ENCODE measurements at regions not wholly inside any gene's neighbourhood (a gene's known extent, or its start where the extent isn't known, plus 50 kb on each side); places are given as distances from the start of the nearest gene placed in this dataset.
"Not testable (repeated sequence)": the region's sequence is repeated elsewhere in the genome, so short reads cannot be mapped to it uniquely, and the experiment has no call there.

DNA sequence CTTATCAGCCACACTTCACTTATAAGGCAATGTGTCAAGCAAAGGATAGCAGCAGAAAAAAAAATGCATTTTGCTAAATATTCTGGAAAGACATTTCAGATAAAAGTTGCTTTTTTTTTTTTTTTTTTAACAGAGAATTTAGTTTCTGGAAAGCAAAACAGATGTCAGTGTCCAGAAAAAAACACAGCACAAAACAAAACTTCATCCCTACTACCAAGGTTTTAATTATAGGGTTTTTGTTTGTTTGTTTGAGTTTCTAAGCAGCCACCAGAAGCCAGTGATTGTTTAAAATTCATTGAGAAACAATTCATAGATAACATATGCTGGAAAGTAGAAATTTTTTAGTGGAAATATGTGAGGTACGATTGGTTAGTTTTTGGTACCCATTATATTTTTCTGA is 1202.7 kb downstream of the OTOL1 start:
- DNase-seq, result no peak

DNA sequence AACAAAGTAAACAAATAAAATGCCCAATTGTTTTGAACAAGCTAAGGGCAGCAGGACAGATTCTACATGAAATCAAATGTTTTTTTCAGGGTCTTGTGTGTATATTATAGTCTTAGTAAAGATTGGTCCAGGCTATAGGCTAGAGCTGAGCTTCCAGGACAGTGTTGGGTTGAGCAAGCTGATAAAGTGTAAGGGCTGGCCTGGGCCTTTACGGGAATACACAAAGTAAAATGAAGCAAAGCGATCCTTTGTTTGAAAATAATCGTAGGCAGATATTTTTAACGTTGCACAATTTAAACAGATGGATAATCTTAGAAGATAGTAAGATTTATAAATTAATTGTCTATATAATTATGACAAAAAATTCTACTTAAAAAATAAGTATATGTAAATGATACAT is 1204.6 kb downstream of the OTOL1 start:
- no peak for DNase-seq

DNA sequence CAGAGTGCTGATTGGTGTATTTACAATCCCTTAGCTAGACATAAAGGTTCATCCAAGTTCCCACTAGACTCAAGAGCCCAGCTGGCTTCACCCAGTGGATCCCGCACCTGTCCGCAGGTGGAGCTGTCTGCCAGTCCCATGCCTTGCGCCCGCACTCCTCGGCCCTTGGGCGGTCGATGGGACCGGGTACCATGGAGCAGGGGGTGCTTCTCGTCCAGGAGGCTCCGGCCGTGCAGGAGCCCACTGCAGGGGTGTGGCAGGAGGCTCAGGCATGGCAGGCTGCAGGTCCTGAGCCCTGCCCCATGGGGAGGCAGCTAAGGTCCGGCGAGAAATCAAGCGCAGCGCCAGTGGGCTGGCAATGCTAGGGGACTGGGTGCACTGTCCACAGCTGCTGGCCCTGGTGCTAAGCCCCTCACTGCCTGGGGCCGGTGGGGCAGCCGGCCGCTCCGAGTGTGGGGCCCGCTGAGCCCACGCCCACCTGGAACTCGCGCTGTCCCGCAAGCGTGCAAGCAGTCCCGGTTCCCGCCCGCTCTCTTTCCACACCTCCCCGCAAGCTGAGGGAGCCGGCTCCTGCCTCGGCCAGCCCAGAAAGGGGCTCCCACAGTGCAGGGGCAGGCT is 1206.3 kb downstream of the OTOL1 start:
- DNase-seq, result no peak

DNA sequence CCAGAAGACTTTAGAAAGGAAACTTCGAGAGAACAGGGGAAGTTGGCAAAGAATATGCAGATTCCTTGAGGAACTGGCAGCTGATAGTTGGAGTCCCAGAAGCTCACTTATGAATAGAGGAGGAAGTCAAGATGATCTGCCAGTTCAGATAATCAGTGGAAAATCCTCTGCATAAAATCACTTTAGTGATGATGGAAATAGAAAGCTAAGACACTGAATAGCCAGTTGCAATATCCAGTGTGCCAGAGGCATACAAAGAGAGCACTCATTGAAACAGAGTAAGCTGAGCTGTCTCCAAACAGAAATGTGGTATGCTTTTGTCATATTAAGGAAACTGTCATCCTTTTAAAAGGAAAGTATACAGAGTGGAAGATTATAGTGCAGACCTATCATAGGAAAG is 1207.6 kb downstream of the OTOL1 start:
- no peak for DNase-seq

DNA sequence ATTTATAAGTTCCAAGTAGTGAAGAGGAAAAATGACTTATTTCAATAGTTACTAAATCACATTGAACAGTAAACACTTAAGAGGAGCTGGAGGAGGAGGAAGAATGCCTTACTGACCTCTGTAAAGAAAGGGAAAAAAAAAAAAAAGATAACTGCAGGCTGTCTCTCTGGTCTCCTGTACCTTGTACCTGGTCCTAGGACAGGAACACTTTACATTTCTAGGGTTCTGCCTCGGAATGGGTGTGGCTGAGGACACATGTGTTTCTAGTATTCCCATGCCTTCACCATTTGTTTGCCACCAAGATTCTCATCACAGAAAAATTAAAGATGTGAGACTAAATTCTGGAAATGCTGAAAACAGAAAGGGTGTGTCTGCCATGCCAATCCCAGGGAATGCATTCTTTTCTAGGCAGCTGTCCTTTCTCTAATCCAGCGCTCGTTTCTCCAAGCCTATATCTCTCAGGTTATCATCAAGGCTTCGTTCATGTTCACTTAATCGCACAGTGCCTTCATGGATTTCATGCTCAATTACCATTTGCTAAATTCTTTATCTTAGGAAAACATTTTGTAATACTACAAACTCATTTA is 1208.3 kb downstream of the OTOL1 start:
- no peak for DNase-seq

DNA sequence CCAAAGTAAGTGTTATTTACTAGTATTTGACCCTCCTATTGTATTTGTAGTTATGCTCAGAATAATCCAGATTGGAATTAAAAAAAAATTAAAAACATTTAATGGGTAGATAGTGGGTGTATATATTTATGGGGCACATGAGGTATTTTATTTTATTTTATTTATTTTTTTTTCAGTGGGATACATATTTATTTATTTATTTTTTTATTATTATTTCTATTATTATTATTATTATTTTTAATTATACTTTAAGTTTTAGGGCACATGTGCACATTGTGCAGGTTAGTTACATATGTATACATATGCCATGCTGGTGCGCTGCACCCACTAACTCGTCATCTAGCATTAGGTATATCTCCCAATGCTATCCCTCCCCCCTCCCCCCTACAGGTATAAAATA is 1211.8 kb downstream of the OTOL1 start:
- DNase-seq, result not testable (repeated sequence)

DNA sequence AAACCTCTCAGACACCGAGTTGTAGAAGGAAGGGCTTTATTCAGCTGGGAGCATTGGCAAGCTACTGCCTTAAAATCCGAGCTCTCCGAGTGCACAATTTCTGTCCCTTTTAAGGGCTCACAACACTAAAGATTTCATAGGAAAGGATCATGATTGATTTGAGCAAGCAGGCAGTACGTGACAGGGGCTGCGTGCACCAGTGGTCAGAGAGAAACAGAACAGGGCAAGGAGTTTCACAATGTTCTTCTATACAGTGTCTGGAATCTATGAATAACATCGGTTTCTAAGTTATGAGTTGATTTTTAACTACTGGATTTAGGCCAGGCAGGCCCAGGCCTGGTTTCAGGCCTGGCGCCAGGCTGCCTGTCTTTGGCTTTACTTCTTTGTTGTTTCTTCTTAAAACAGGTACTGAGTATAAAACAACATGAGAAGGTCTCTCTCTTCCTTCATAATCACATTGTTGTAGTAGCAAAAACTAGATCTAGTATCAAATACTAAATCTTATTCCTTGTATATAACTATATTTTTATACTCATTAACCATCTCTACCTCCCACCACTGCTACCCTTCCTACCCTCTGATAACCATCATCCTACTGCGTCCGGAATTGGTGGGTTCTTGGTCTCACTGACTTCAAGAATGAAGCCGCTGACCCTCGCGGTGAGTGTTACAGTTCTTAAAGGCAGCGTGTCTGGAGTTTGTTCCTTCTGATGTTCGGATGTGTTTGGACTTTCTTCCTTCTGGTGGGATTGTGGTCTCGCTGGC is 1212.5 kb downstream of the OTOL1 start:
- not testable (repeated sequence) for DNase-seq

DNA sequence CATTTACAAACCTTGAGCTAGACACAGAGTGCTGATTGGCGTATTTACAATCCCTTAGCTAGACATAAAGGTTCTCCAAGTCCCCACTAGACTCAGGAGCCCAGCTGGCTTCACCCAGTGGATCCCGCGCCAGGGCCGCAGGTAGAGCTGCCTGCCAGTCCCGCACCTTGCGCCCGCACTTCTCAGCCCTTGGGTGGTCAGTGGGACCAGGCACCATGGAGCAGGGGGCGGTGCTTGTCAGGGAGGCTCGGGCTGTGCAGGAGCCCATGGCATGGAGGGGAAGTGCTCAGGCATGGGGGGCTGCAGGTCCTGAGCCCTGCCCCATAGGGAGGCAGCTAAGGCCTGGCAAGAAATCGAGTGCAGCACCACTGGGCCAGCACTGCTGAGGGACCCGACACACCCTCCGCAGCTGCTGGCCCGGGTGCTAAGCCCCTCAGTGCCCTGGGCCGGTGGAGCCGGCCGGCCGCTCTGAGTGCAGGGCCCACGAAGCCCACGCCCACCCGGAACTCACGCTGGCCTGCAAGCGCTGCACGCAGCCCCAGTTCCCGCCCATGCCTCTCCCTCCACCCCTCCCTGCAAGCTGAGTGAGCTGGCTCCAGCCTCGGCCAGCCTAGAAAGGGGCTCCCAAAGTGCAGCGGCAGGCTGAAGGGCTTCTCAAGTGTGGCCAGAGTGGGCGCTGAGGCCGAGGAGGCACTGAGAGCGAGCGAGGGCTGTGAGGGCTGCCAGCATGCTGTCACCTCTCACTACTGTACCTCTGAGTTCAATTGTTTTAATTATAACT is 1213.9 kb downstream of the OTOL1 start:
- no peak for DNase-seq

DNA sequence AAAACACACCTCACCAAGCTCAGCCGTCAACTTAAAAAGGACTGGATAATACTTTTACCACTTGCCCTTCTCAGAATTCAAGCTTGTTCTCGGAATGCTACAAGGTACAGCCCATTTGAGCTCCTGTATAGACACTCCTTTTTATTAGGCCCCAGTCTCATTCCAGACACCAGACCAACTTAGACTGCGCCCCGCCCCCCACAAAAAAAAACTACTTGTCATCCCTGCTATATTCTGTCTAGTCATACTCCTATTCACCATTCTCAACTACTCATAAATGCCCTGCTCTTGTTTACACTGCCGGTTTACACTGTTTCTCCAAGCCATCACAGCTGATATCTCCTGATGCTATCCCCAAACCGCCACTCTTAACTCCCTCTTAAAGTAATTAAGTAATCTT is 1220.5 kb downstream of the OTOL1 start:
- not testable (repeated sequence) for DNase-seq

DNA sequence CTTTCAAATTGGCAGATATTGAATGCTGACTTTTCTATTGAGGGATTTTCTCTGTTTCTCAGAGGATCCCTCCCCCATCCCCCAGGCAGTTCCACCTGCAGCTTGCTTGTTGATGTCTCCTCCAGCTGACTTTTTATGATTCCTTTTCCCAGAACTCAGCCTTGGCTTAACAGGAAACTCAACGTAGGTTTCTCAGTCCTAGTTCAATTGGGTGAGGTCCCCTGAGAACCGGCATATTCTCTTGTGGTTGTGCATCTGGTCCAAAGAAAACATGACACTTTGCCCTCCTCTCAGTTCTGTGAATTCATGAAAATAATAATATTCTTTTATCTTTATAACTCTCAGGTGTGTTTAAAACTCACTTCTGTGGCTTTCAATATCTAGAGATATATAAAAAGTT is 1222.1 kb downstream of the OTOL1 start:
- DNase-seq, result no peak

DNA sequence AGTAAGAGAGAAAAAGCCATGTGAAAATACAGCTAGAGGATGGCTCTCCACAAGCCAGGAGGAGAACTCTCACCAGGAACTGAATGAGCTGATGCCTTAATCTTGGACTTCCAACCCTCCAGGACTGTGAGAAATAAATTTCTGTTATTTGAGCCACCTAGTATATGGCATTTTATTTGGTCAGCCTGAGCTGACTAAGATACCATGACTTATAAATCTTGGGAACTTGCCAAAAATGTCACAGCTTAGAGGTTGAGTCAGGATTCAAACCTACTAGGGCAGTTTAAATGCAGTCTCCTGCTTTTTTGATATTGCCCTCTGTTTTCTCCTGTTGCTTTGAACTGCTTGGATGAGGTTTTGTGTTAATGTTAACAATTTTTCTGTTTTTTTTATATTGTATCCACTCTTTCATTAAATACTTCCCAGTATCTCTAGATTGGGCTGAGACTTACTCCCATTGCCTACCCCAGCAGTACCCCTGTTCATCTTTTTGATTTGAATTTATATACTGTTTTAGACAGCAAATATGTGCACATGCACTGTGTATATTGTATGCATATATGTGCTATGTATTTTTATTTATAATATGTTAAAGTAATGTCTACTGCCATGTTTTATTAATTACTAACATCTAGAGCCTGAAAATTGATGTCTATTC is 1223.2 kb downstream of the OTOL1 start:
- no peak for DNase-seq

DNA sequence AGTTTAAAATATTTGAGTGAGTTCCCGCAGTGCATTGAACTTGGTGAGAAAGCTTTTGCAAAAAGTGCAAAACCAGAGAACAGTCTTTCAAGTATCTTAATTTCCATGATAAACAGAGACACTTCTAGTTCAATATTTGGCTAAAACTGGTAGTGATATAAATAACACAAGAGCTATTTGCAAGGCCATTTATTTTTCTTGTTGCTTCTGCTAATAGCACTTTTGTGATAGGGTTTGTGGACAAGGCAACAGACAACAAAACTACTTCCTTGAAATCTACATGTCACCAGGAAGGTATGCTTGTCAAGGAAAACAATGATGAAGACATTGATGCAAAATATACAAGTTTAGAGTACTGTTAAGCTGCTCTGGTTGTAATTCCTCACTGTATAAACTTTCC is 1225.1 kb downstream of the OTOL1 start:
- no peak for DNase-seq

DNA sequence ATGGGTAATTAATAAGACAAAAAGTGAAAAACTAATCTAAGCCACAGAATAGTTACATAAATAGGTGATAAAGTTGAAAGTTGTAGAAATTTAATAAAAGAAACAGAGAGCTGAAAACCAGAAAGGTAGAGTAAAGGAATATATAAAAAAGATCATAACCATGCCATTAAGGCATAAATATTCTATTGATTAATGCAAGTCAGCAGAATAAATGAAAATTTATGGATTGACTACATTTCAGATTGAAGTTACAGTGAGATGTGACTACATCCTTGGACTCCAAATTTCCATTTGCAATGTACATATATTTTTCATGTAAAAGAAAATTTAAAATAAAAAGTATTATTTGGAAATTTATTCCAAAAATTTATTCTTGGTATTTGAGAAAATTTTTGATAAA is 1225.7 kb downstream of the OTOL1 start:
- no peak for DNase-seq

DNA sequence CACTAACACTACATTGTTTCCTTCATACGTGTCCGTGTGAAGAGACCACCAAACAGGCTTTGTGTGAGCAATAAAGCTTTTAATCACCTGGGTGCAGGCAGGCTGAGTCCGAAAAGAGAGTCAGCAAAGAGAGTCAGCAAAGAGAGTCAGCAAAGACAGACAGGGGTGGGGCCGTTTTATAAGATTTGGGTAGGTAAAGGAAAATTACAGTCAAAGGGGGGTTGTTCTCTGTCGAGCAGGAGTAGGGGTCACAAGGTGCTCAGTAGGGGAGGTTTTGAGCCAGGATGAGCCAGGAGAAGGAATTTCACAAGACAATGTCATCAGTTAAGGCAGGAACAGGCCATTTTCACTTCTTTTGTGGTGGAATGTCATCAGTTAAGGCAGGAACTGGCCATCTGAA is 1226.2 kb downstream of the OTOL1 start:
- DNase-seq, result not testable (repeated sequence)

DNA sequence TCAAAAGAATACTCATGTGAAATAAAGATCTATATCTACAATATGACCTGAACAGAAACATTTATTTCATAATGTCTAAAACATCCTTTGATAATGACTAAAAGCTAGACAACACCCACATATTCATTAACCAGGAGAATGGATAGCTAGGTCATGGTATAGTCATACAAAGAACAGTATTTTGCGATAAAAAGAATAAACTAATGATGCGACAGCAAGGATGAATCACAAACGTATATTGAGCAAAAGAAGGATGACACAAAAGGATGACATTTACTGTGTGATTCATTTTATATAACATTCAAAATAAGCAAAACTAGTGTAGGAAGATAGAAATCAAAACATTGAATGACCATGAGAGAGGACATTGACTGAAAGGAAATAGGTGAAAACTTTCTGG is 1233.1 kb downstream of the OTOL1 start:
- DNase-seq, result no peak

DNA sequence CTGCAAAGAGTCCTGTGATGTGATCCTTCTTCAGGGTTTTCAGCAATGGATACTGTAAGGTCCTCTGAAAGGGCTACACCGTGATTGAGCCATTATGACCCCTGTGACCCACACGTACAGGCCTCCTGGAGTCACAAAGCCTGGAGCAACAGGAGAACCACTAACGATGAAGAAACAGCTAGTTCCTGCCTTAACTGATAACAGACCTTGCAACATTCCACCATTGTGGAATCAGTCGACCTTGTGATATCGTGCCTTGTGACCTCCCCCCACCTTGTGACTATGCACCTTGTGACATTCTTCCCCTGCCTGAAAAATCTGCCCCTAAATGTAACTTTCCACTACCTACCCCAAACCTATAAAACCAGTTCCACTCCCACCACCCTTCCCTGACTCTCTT is 1235.4 kb downstream of the OTOL1 start:
- DNase-seq, result not testable (repeated sequence)

DNA sequence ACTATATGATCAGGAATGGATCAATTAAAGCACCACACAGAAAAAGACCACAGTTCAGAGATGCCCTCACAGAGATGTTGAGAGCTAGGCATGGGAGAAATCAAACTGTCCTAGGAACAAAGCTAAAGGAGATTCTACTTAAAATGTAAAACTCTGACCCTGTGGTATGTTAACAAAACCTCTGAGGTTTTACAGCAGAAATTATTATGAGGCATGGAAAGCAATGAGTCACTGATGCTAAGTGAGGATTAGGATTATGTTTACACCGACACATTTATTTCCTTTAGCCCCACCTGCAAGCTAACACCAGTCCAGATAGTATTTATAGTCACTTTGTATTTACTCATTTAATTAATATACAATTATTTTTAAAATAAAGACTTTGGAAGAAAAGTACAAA is 1242.2 kb downstream of the OTOL1 start:
- DNase-seq, result no peak

DNA sequence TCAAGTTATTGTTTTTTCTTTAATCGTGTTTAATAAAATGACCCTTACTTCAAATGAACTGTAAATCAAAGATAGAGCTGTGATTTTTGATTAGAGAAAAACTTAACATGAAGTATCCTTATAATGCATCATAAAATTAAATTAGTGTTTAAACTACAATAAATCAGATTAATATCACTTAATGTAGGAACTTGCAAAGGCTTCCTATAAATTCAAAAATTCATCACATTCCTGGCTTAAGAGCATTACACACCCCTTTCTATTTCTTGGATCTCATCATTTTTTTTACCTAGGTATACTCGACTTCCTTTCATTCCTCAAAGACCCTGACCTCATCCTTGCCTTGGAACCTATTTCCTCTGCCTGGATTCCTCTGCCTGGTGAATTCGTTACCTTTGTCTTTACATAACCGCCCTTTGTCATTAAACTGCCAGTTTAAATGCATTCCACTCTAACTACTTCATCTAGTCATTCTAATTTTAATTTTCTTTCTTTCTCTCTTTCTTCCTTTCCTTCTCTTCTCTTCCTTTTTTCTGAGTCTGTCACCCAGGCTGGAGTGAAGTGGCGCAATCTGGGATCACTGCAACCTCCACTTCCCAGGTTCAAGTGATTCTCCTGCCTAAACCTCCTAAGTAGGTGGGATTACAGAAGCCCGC is 1244.5 kb downstream of the OTOL1 start:
- no peak for DNase-seq

DNA sequence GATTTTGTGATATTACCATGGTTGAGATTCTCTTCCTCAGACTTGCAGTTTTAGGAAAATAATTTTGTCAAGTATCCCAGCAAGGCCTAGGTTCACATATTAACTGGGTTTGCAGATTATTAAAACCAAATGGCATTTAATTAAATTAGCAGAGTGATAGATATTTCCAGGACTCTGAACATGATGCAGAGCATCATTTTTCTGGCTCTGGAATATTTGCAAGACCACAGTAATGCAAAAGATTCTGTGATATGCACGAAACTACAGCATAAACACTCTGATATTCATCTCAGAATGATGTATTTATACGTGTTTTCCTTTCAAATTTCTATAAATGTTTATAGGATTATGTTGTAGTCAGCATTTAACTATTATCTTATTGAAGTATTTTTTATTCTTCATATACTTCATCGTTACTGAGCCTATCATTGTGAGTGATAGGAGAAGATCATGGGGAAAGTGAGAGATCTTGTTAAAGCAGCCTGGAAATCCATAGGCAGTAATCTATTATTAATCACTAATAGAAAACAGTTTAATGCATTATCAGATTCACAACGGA is 1245.6 kb downstream of the OTOL1 start:
- DNase-seq, result no peak

DNA sequence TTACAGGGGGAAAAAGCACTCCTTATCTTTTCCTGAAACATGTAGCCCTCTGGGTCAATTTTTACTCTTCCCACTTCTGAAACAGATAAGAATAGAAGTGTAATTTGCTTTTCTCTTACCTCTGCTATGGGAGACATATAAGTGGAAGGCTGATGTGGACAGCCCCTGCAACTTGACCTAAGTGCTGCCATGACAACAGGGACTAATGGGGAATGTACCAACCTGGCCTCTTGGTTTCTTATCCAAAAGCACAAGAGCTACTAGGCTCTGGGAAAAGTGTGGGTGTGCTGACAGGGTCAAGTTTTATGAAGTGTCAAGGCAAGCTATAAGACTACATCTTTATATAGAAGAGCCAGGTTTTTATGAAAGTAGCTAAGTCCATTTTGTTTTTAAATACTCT is 1246.5 kb downstream of the OTOL1 start:
- no peak for DNase-seq

DNA sequence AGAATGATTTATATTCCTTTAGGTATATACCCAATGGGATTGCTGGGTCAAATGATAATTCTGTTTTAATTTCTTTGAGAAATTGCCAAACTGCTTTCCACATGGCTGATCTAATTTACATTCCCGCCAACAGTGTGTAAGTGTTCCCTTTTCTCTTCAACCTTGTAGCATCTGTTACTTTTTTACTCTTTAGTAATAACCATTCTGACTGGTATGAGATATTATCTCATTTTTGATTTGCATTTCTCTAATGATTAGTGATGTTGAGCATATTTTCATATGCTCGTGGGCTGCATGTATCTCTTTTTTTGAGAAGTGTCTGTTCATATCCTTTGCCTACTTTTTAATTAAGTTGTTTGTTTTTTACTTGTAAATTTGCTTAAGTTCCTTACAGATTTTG is 1264.2 kb downstream of the OTOL1 start:
- DNase-seq, result no peak

Measured in islet precursor cell (in vitro differentiated cells).